Midbrain (tissue), 1 donor: ENCODE measurements at regions not wholly inside any gene's neighbourhood (a gene's known extent, or its start where the extent isn't known, plus 50 kb on each side); places are given as distances from the start of the nearest gene placed in this dataset.
"Not testable (repeated sequence)": the region's sequence is repeated elsewhere in the genome, so short reads cannot be mapped to it uniquely, and the experiment has no call there.

Source experiments
- DNase-seq: peaks from one replicate; lab custom pipeline; 2025; lab: John Stamatoyannopoulos, UW

- no peak for DNase-seq
Observed at GRCh38 chr7:34333184-34333583, 324.8 kb upstream of the NPSR1 start.

GRCh38 chr7:34333925-34334324 lies 324.1 kb upstream of the NPSR1 start:
- no peak for DNase-seq

- no peak for DNase-seq
Observed at GRCh38 chr7:34337163-34337562, 320.9 kb upstream of the NPSR1 start.

- DNase-seq: no peak
Observed at GRCh38 chr7:34338961-34339526, 319.0 kb upstream of the NPSR1 start.

GRCh38 chr7:34341326-34341725 lies 316.7 kb upstream of the NPSR1 start:
- DNase-seq: no peak

GRCh38 chr7:34342387-34342786 lies 315.6 kb upstream of the NPSR1 start:
- no peak for DNase-seq

- no peak for DNase-seq
Observed at GRCh38 chr7:34343667-34344066, 314.4 kb upstream of the NPSR1 start.

- no peak for DNase-seq
Observed at GRCh38 chr7:34354011-34354410, 304.0 kb upstream of the NPSR1 start.

GRCh38 chr7:34354899-34355298 lies 303.1 kb upstream of the NPSR1 start:
- DNase-seq: no peak

- no peak for DNase-seq
Observed at GRCh38 chr7:34357068-34357467, 300.9 kb upstream of the NPSR1 start.

- DNase-seq: no peak
Observed at GRCh38 chr7:34357946-34358345, 300.1 kb upstream of the NPSR1 start.

GRCh38 chr7:34358578-34358977 lies 299.4 kb upstream of the NPSR1 start:
- not testable (repeated sequence) for DNase-seq

- DNase-seq: no peak
Observed at GRCh38 chr7:34361663-34362250, 296.3 kb upstream of the NPSR1 start.

GRCh38 chr7:34362621-34363020 lies 295.4 kb upstream of the NPSR1 start:
- DNase-seq: no peak

GRCh38 chr7:34364130-34364529 lies 293.9 kb upstream of the NPSR1 start:
- DNase-seq: no peak

GRCh38 chr7:34365011-34365410 lies 293.0 kb upstream of the NPSR1 start:
- no peak for DNase-seq

- no peak for DNase-seq
Observed at GRCh38 chr7:34365611-34366010, 292.4 kb upstream of the NPSR1 start.

- DNase-seq: no peak
Observed at GRCh38 chr7:34371922-34372321, 286.1 kb upstream of the NPSR1 start.

- DNase-seq: no peak
Observed at GRCh38 chr7:34373940-34374339, 284.1 kb upstream of the NPSR1 start.

- DNase-seq: no peak
Observed at GRCh38 chr7:34382166-34382893, 275.7 kb upstream of the NPSR1 start.

- no peak for DNase-seq
Observed at GRCh38 chr7:34385384-34385783, 272.6 kb upstream of the NPSR1 start.

GRCh38 chr7:34389332-34390078 lies 268.5 kb upstream of the NPSR1 start:
- DNase-seq: no peak

GRCh38 chr7:34390103-34390502 lies 267.9 kb upstream of the NPSR1 start:
- no peak for DNase-seq
